ENCODE measurements at regions not wholly inside any gene's neighbourhood (a gene's known extent, or its start where the extent isn't known, plus 50 kb on each side); places are given as distances from the start of the nearest gene placed in this dataset.

- DNase-seq = no peak
Measured at GRCh38 chr15:26477044-26477443, 295.8 kb downstream of the GABRB3 start.

DNA sequence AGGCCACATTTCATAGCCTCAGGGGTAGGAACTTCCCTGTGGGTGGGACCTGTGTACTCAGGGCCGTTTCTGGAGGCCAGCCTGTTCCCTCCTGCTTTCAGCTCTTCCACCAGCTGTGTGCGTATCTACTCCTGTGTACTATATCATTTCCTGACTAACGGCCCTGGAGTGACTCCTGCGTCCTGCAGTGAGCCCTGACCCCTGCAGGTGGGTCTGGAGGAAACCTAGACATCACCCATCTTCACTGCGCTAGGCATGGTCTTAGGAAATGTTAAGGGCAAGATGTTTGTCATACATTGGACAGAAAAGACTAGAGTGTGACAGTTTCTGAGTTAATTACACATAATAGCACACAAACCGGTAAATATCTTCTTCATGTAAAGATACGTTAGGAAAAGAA is 297.3 kb downstream of the GABRB3 start:
- DNase-seq = no peak

- no peak for DNase-seq
Measured at GRCh38 chr15:26472661-26473060, 300.2 kb downstream of the GABRB3 start.

GRCh38 chr15:26461847-26462608 is 310.8 kb downstream of the GABRB3 start:
- DNase-seq = no peak

- DNase-seq = no peak
Measured at GRCh38 chr15:26460165-26460564, 312.7 kb downstream of the GABRB3 start.

- DNase-seq = no peak
Measured at GRCh38 chr15:26455828-26456227, 317.0 kb downstream of the GABRB3 start.

GRCh38 chr15:26453914-26454313 is 319.0 kb downstream of the GABRB3 start:
- no peak for DNase-seq

DNA sequence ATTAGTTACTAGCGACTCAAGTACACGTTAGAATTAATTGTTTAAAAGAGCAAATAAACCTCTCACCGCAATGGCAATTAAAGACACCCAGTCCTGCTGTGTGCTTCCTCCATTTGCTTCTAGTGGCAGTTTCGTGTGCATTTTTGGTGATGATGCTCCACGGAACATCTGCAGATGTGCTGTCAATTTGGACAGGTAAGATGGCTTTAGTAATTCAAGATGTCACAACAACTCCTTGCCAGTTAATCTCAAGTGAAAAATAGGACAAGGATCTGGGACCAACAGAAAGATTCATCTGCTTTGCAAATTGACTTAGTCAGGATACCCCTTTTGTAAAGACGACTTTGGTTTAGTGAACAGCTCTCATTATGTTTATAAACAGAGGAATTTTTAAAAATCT is 320.9 kb downstream of the GABRB3 start:
- no peak for DNase-seq

DNA sequence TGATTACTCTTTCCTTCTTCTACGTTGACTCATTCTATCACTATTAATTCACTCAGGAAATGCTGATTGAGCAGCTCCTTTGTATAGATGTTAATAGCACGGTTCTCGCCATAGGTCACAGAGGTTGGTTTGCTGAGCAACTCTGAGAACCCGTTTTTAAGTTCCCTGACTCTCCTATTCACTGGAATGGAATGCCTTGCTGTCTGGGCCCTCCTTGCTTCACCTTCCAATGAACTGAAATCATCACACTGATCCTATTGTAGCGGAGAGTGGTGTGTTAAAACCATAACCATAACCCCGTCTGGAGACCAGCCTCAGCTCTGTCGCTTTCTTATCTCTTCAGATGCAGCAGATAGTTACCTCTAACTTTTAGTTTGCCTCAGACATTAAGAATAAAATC is 323.6 kb downstream of the GABRB3 start:
- DNase-seq = no peak

GRCh38 chr15:26443321-26443720 is 329.5 kb downstream of the GABRB3 start:
- DNase-seq = no peak

GRCh38 chr15:26442680-26443079 is 330.2 kb downstream of the GABRB3 start:
- DNase-seq = no peak

DNA sequence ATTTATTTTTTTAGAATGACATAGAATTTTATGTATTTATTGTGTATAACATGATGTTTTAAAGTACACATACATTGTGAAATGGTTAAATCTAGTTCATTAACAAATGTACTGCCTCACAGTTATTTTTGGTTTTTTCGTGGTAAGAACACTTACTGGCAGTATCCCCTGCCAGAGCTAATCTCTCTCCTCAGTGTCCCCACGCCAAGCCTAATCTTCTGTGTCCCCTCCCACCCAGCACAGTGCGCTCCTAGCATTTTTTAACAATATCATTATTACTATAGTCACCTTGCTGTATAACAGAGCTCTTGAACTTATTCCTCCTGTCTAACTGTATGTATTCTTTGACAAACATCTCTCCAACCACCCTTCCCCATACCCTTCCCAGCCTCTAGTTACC is 333.2 kb downstream of the GABRB3 start:
- no peak for DNase-seq

GRCh38 chr15:26438718-26439117 is 334.1 kb downstream of the GABRB3 start:
- no peak for DNase-seq

DNA sequence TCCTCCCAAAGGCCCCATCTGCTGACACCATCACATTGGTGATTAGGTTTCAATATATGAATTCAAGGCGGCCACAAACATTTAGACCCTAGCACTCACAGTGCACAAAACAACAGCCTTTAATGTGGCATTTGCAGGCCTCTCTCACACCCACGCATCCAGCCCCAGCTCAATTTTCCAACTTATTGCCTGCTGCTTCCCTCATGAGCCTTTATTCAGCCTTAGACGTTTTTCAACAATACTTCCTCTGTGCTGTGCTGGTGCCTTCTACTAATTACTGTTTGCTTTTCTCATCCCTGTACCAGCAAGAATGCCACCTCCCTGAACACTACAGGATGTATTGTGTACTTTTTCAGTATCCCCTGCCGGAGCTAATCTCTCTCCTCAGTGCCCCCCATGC is 334.6 kb downstream of the GABRB3 start:
- DNase-seq = no peak

DNA sequence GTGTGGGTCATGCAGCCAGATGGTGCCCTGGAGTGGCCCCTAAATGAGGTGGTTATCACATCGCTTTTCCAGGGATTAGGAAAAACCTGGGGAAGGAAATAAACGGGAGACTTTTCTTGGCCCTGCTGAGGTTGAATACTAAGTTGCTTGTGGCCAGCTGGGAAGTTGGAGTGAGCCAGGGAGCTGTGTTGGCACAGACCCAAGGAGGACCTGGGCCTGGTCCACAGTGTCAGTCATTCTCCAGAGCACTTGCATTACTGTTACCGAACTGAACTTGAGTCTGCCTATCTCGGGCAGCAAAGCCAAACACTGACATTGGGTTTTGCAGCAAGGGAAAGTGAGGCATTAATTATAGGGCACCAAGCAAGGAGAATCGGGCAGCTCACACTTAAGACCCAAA is 339.0 kb downstream of the GABRB3 start:
- DNase-seq = no peak

DNA sequence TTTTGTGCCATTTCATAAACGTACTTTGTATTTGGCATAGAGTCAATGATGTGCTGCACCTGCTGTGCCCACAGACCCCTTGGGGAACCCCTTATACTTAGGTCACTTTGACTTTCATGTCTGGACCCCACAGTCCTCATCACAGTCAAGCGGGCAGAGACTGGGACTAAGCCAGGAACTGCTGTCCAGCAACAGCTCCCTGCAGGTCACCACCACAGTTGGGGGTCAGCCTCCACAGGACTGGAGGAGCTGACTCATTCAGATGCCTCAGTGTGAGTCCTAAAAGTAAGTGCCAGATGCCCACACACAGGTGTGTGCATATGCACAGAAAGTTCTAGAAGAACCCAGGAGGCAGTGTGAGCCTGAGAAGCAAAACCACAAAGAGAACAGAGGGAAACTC is 339.8 kb downstream of the GABRB3 start:
- DNase-seq = no peak

GRCh38 chr15:26421065-26421464 is 351.8 kb downstream of the GABRB3 start:
- no peak for DNase-seq

GRCh38 chr15:26395624-26396023 is 377.2 kb downstream of the GABRB3 start:
- no peak for DNase-seq

DNA sequence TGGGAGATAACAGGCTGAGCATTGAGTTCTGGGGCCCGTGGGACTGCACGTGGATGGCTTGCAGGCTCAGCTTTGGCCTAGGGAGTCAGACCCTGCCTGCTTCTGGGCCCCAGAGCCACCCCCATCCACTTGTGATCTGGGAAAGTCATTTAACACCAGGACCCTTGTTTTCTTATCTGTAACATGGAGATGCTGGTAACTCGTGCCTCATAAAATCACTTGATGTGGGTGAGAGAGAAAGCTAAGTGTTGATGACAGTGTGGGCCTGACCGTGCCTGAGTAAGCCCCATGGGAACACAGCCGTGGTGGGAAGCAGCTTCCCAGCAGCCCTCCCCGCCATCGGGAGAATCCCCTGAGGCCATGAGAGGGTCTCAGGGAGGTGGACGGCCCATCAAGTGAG is 378.1 kb downstream of the GABRB3 start:
- DNase-seq = no peak

DNA sequence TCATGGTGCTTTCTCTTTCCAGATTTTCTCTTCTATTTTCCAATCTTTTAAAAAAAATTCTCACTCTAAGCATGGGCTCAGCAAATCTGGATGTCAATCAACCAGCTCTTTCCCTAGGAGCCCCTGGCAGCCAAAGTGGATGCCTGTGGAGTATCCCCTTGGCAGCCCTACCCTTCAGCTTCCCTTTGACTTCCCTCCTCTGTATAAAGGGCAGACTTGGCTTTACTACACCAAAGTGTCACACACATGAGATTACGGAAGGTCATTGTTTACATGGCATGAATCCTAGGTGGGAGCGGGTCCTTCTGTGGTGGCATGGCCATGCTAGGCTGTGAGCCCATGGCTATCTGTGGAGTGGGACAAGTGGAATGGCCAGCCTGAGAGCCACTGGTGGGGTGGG is 379.9 kb downstream of the GABRB3 start:
- DNase-seq = no peak

DNA sequence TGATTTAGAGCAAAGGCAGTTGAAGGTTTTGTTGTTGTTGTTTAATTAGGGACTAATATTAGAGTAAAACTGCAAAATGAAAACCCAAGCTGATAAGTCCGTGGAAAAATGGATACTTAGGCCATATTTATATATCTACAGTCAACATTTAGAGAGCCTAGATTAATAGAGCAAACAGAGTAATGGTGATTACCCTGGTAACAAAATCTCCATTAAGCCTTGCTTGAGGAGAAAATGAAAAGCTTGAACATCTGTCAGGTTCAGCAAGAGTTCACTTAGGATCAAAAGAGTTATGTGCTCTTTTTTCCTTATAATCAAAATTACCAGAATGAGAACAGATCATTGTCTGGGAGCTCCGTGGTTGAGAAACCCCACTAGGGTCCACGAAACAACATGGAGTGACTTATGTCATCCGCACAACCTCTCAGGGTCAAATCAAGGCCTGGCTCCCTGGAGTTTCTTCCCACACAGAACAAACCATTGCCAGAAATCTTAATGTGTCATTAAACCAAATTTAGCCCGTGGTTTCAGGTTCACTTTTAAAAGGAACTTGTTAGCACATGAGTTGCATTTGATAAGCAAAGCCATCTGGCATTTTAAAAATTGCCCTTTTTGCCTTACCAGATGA is 381.2 kb downstream of the GABRB3 start:
- no peak for DNase-seq

DNA sequence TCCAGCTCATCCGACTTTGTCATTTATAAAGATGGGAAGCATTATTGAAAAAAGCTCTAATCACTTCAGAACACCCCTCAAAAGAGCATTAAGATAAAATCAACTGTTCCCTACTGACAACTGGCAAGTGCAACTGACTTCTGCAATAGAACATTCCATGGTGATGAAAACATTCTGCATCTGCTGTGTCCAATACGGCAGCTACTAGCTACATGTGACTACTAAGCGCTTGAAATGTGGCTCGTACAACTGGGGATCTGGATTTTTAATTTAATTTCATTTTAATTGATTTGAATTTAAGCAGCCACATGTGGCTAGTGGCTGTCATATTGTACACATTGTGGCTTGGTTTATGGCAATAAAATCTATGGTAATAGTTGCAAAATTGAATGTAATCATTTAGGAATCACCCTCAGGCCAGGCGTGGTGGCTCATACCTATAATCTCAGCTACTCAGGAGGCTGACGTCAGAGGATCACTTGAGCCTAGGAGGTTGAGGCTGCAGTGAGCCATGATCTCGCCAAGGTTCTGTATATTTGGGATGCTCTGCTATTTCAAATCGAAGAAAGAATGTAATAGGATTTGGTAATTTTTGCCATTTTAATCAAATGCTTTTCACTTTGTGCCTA is 390.3 kb downstream of the GABRB3 start:
- no peak for DNase-seq

- no peak for DNase-seq
Measured at GRCh38 chr15:26378304-26378703, 394.6 kb downstream of the GABRB3 start.

GRCh38 chr15:26376243-26376642 is 396.6 kb downstream of the GABRB3 start:
- DNase-seq = no peak
